ENCODE measurements at regions not wholly inside any gene's neighbourhood (a gene's known extent, or its start where the extent isn't known, plus 50 kb on each side); places are given as distances from the start of the nearest gene placed in this dataset.

DNA sequence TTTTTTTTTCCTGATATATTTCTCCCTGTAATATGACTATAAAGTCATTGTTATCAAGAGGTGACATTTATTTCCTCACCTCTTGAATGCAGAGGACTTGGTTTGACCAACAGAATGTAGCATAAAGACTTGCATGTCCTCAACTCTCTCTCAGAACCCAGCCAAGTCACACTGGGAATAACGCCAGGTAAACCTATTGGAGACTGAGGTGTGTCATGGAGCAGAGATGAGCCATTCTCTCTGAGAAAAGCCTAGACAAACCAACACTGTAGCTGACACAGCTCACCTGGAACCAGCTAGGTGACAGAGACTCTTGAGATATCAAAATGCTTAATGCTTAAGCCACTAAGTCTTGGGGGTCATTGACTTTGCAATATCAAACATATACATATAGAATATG lies 533.6 kb downstream of the HAO1 start:
- no peak for TF ChIP-seq CTCF (IDR thresholded peaks at IDR 0.05 in 4 of 5, conservative IDR thresholded peaks at IDR 0.05 in 1 of 5)
- TF ChIP-seq POLR2A (IDR thresholded peaks at IDR 0.05): no peak
